GM12878 (cell line): ENCODE measurements at regions not wholly inside any gene's neighbourhood (a gene's known extent, or its start where the extent isn't known, plus 50 kb on each side); places are given as distances from the start of the nearest gene placed in this dataset.
A peak's percentile ranks its signal among the peaks of the same experiment; 100 is the strongest.

Experiments used
- ATF2 ChIP-seq: IDR thresholded peaks from 2 replicates; pipeline ENCODE4 v1.6.1; 2012; ENCODE audit warnings: low read length, inconsistent platforms
- BACH1 ChIP-seq: fragments of 450-650 bp; IDR thresholded peaks from 2 replicates; pipeline ENCODE4 v1.6.1; 2017; ENCODE audit warnings: mild to moderate bottlenecking, borderline replicate concordance
- BMI1 ChIP-seq: fragments of 450-650 bp; IDR thresholded peaks from 2 replicates; pipeline ENCODE4 v1.6.1; 2016; ENCODE audit warnings: mild to moderate bottlenecking, moderate library complexity, borderline replicate concordance
- BRCA1 ChIP-seq: IDR thresholded peaks from 2 replicates; pipeline ENCODE4 v1.6.1; 2011; ENCODE audit warnings: low read depth, low read length, improper control_type of control experiment
- CBX3 ChIP-seq: fragments of 200-600 bp; sonication (generic); IDR thresholded peaks from 2 replicates; pipeline ENCODE4 v1.6.1; 2016; ENCODE audit warnings: low read depth, borderline replicate concordance
- CEBPZ ChIP-seq: fragments of 150-350 bp; IDR thresholded peaks from 2 replicates; pipeline ENCODE4 v1.6.1; 2016; ENCODE audit warnings: low read depth, low read length
- DPF2 ChIP-seq: fragments of 450-650 bp; IDR thresholded peaks from 2 replicates; pipeline ENCODE4 v1.6.1; 2017; ENCODE audit warnings: mild to moderate bottlenecking
- EGR1 ChIP-seq, 2 experiments: IDR thresholded peaks; 1 replicate in 1 of 2; 2 replicates in 1 of 2; pipeline ENCODE4 v1.6.1; 2011 to 2012; ENCODE audit warnings: low read depth in 2 of 2, low read length in 2 of 2, borderline replicate concordance in 1 of 2, mild to moderate bottlenecking in 1 of 2, moderate library complexity in 1 of 2
- EZH2 ChIP-seq: IDR thresholded peaks from 2 replicates; pipeline ENCODE4 v1.6.1; 2012; ENCODE audit warnings: low read depth, mild to moderate bottlenecking, control low read depth, inconsistent platforms, low read length, borderline replicate concordance; ENCODE audit not compliant: control insufficient read depth
- FOXK2 ChIP-seq: fragments of 450-650 bp; IDR thresholded peaks from 2 replicates; pipeline ENCODE4 v1.6.1; 2017; ENCODE audit warnings: mild to moderate bottlenecking, moderate library complexity
- HDAC6 ChIP-seq: fragments of 200-600 bp; sonication (generic); IDR thresholded peaks from one replicate; pipeline ENCODE4 v1.8.0; 2017; ENCODE audit warnings: antibody characterized with exemption; ENCODE audit not compliant: unreplicated experiment
- IKZF2 ChIP-seq, 2 experiments: fragments of 450-650 bp; IDR thresholded peaks; 2 replicates each; pipeline ENCODE4 v1.6.1; 2017; ENCODE audit warnings: mild to moderate bottlenecking in 2 of 2, moderate library complexity in 2 of 2
- MXI1 ChIP-seq: fragments of 150-350 bp; IDR thresholded peaks from 2 replicates; pipeline ENCODE4 v1.6.1; 2011; ENCODE audit warnings: low read depth, mild to moderate bottlenecking, inconsistent platforms, low read length, improper control_type of control experiment
- NR2C2 ChIP-seq: IDR thresholded peaks from 2 replicates; pipeline ENCODE4 v1.6.1; 2011; ENCODE audit warnings: borderline replicate concordance, low read depth; ENCODE audit not compliant: control insufficient read depth, insufficient read length
- NR2F1 ChIP-seq: fragments of 450-650 bp; conservative IDR thresholded peaks from 2 replicates; pipeline ENCODE4 v1.6.1; 2017; ENCODE audit warnings: mild to moderate bottlenecking
- NRF1 ChIP-seq: conservative IDR thresholded peaks from 2 replicates; pipeline ENCODE4 v1.6.1; 2011; ENCODE audit warnings: mild to moderate bottlenecking, low read depth, low read length, improper control_type of control experiment
- RAD21 ChIP-seq: IDR thresholded peaks from 2 replicates; pipeline ENCODE4 v1.6.1; 2011; ENCODE audit warnings: mild to moderate bottlenecking, low read depth, low read length, moderate library complexity; ENCODE audit not compliant: insufficient read depth
- RAD51 ChIP-seq: fragments of 450-650 bp; IDR thresholded peaks from 2 replicates; pipeline ENCODE4 v1.6.1; 2016; ENCODE audit warnings: moderate library complexity, mild to moderate bottlenecking, inconsistent platforms
- SIX5 ChIP-seq: IDR thresholded peaks from 2 replicates; pipeline ENCODE4 v1.6.1; 2011; ENCODE audit warnings: mild to moderate bottlenecking, low read depth, low read length, moderate library complexity; ENCODE audit not compliant: severe bottlenecking
- SMC3 ChIP-seq: IDR thresholded peaks from 2 replicates; pipeline ENCODE4 v1.6.1; 2011; ENCODE audit warnings: low read length, improper control_type of control experiment, borderline replicate concordance
- TAF1 ChIP-seq: IDR thresholded peaks from 2 replicates; pipeline ENCODE4 v1.6.1; 2011; ENCODE audit warnings: mild to moderate bottlenecking, low read depth, low read length, borderline replicate concordance
- ZBTB11 ChIP-seq: fragments of 450-650 bp; formaldehyde crosslinking; IDR thresholded peaks from 2 replicates; pipeline ENCODE4 v1.5.0; 2022; ENCODE audit warnings: mild to moderate bottlenecking, missing genetic modification characterization
- ZNF384 ChIP-seq: IDR thresholded peaks from 2 replicates; pipeline ENCODE4 v1.6.1; 2012; ENCODE audit warnings: low read depth, mild to moderate bottlenecking, low read length, improper control_type of control experiment, borderline replicate concordance

- TF ChIP-seq CEBPZ: no peak
- TF ChIP-seq EZH2: no peak
- peak; percentile 93 for TF ChIP-seq ATF2
- no peak for TF ChIP-seq SIX5
- no peak for TF ChIP-seq HDAC6
- TF ChIP-seq MXI1: no peak
- TF ChIP-seq DPF2: no peak
- no peak for TF ChIP-seq NR2C2
- no peak for TF ChIP-seq BACH1
- 0 out of 3 replicates have a peak, but pooled peaks of 1 of the 2 experiments have one; percentile 6 for TF ChIP-seq EGR1 (IDR thresholded peaks at IDR 0.05; ENCODE audit: borderline replicate concordance in 1 of 2, low read depth in 2 of 2, low read length in 2 of 2)
- no peak for TF ChIP-seq BMI1
- TF ChIP-seq CBX3: no peak
- peak; percentile 43 to 46; a peak in 2 of 4 replicates for TF ChIP-seq IKZF2 (IDR thresholded peaks at IDR 0.05)
- TF ChIP-seq BRCA1: no peak
- TF ChIP-seq NR2F1: no peak
- TF ChIP-seq RAD51: no peak
- no peak for TF ChIP-seq ZBTB11
- no peak for TF ChIP-seq RAD21
- TF ChIP-seq NRF1: no peak
- no peak for TF ChIP-seq ZNF384
- TF ChIP-seq FOXK2: no peak
- no peak for TF ChIP-seq TAF1
- TF ChIP-seq SMC3: no peak
Observed at GRCh38 chr2:147297820-147298219, 547.0 kb upstream of the ACVR2A start (continued).
